Neuronal stem cell (in vitro differentiated cells): ENCODE measurements at regions not wholly inside any gene's neighbourhood (a gene's known extent, or its start where the extent isn't known, plus 50 kb on each side); places are given as distances from the start of the nearest gene placed in this dataset.

Experiments used
- DNase-seq: peaks from one replicate; pipeline ENCODE4 v3.0.0-alpha.2; 2013; ENCODE audit warnings: low spot score
- H2AFZ ChIP-seq: one replicate; pipeline ENCODE4 v1.6.1; 2013; ENCODE audit warnings: mild to moderate bottlenecking, low read length, inconsistent platforms
- H2AK5ac ChIP-seq: 2 replicates; pipeline ENCODE4 v1.6.1; 2013; ENCODE audit warnings: low read depth, mild to moderate bottlenecking, inconsistent platforms, low read length, moderate library complexity, mixed read lengths
- H2BK120ac ChIP-seq: 2 replicates; pipeline ENCODE4 v1.6.1; 2013; ENCODE audit warnings: low read depth, mild to moderate bottlenecking, inconsistent platforms, low read length, moderate library complexity, mixed read lengths
- H2BK12ac ChIP-seq: one replicate; pipeline ENCODE4 v1.6.1; 2013; ENCODE audit warnings: low read length, inconsistent platforms
- H2BK15ac ChIP-seq: 2 replicates; pipeline ENCODE4 v1.6.1; 2013; ENCODE audit warnings: mild to moderate bottlenecking, low read length, inconsistent platforms, mixed read lengths
- H2BK5ac ChIP-seq: one replicate; pipeline ENCODE4 v1.6.1; 2013; ENCODE audit warnings: inconsistent platforms, mild to moderate bottlenecking, low read length, moderate library complexity
- H3K14ac ChIP-seq: one replicate; pipeline ENCODE4 v1.6.1; 2013; ENCODE audit warnings: low read length, inconsistent platforms
- H3K18ac ChIP-seq: 2 replicates; pipeline ENCODE4 v1.6.1; 2013; ENCODE audit warnings: low read length, inconsistent platforms
- H3K23ac ChIP-seq: 2 replicates; pipeline ENCODE4 v1.6.1; 2013; ENCODE audit warnings: low read depth, mild to moderate bottlenecking, mixed read lengths, low read length, inconsistent platforms; ENCODE audit not compliant: poor library complexity
- H3K27ac ChIP-seq: replicated peaks from 3 replicates; pipeline ENCODE4 v1.5.1; 2013; ENCODE audit warnings: low read length, inconsistent platforms
- H3K27me3 ChIP-seq, 3 experiments: 2 replicates each; pipeline ENCODE4 v1.6.1; 2013; ENCODE audit warnings: low read length in 3 of 3, mild to moderate bottlenecking in 2 of 3, inconsistent platforms in 1 of 3, low read depth in 1 of 3, mixed read lengths in 1 of 3, moderate library complexity in 1 of 3; ENCODE audit not compliant: control insufficient read depth in 3 of 3, insufficient read depth in 3 of 3
- H3K36me3 ChIP-seq, 2 donors: replicated peaks in 1 of 2; 2 replicates each; pipeline ENCODE4 v1.6.1; 2013; ENCODE audit warnings: low read length in 2 of 2; ENCODE audit not compliant: control insufficient read depth in 2 of 2, insufficient read depth in 2 of 2
- H3K4ac ChIP-seq: 2 replicates; pipeline ENCODE4 v1.6.1; 2013; ENCODE audit warnings: inconsistent platforms, mild to moderate bottlenecking, low read length, moderate library complexity
- H3K4me1 ChIP-seq, 2 donors: 1 replicate in 1 of 2; 2 replicates in 1 of 2; pipeline ENCODE4 v1.6.1; 2013; ENCODE audit warnings: low read length in 2 of 2, low read depth in 1 of 2; ENCODE audit not compliant: control insufficient read depth in 2 of 2, insufficient read depth in 1 of 2
- H3K4me2 ChIP-seq: one replicate; pipeline ENCODE4 v1.6.1; 2013; ENCODE audit warnings: mild to moderate bottlenecking, low read length, inconsistent platforms; ENCODE audit not compliant: insufficient read depth, poor library complexity, severe bottlenecking
- H3K4me3 ChIP-seq, 2 donors: 2 replicates each; pipeline ENCODE4 v1.5.1; 2013; ENCODE audit warnings: low read length in 2 of 2, mild to moderate bottlenecking in 2 of 2, inconsistent platforms in 1 of 2, moderate library complexity in 1 of 2
- H3K79me1 ChIP-seq: one replicate; pipeline ENCODE4 v1.6.1; 2013; ENCODE audit warnings: low read depth, mild to moderate bottlenecking, inconsistent platforms, low read length, moderate library complexity
- H3K9ac ChIP-seq: one replicate; pipeline ENCODE4 v1.6.1; 2013; ENCODE audit warnings: mild to moderate bottlenecking, low read depth, low read length, inconsistent platforms; ENCODE audit not compliant: poor library complexity
- H3K9me3 ChIP-seq, 2 donors: replicated peaks in 1 of 2; 2 replicates each; pipeline versions ENCODE3 to v1.6.1; 2013; ENCODE audit warnings: low read length in 2 of 2, mild to moderate bottlenecking in 2 of 2, inconsistent platforms in 1 of 2, low read depth in 1 of 2, mixed read lengths in 1 of 2, moderate library complexity in 1 of 2; ENCODE audit not compliant: control insufficient read depth in 2 of 2, insufficient read depth in 1 of 2
- H4K8ac ChIP-seq: one replicate; pipeline ENCODE4 v1.6.1; 2013; ENCODE audit warnings: low read depth, mild to moderate bottlenecking, inconsistent platforms, low read length, moderate library complexity
- H4K91ac ChIP-seq: one replicate; pipeline ENCODE4 v1.6.1; 2013; ENCODE audit warnings: low read length, low read depth, mild to moderate bottlenecking, inconsistent platforms; ENCODE audit not compliant: poor library complexity
- WGBS, 2 donors: extraction: QIAGEN DNeasy Blood & Tissue Kit; methylation state at CpG; one replicate each; pipeline ENCODE4 v1.1.7; 2013; ENCODE audit warnings: missing lambda C conversion rate in 2 of 2, mixed read lengths in 1 of 2; ENCODE audit not compliant: insufficient read length in 2 of 2, insufficient replicate concordance in 1 of 2; ENCODE audit errors: extremely low coverage in 2 of 2; 5-methylcytosine and 5-hydroxymethylcytosine counted together

DNA sequence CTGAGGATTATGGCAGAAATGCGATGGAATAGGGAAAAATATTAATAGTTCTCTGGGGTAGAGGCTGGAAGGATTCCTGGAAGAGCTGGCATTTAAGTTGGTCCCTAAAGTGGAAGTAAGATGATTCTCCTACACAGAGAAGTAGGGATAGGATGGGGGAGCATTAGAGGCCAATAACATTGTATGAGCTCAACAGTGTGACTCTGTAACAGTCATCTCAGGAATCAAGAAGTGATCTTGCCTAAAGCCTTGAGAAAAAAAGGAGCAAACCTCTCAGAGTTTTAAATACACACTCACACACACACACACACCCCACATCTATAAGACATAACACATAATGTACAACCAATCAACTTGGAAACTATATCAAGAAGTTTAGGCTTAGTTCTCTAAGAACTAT lies 117.7 kb upstream of the CDK1 start:
- no peaks in the 10 kb centered on the region for H3K79me1 ChIP-seq
- H3K23ac ChIP-seq: no peak overlapping the region
- H2BK120ac ChIP-seq: no peak overlapping the region
- no peak overlapping the region for H2AFZ ChIP-seq
- H2BK5ac ChIP-seq: no peak overlapping the region
- no peak overlapping the region for H3K4ac ChIP-seq
- WGBS, 2 donors: no CpG with 5 or more reads among the region's 1 CpG
- no peak overlapping the region for H3K4me2 ChIP-seq
- no peak overlapping the region for H2BK12ac ChIP-seq
- H3K4me3 ChIP-seq: no peak overlapping the region
- H3K4me1 ChIP-seq: peaks cover 0 to 6% of the 10 kb centered on the region in 2 donors
- H3K9ac ChIP-seq: no peak overlapping the region
- no peak overlapping the region for H3K18ac ChIP-seq
- DNase-seq: no peak
- H2BK15ac ChIP-seq: no peak overlapping the region
- peaks cover 0 to 4% of the 10 kb centered on the region in 2 donors for H3K9me3 ChIP-seq
- no peak overlapping the region for H2AK5ac ChIP-seq
- H3K14ac ChIP-seq: no peak overlapping the region
- no peak overlapping the region for H4K8ac ChIP-seq
- H3K27ac ChIP-seq: no peak overlapping the region
- H3K36me3 ChIP-seq: no peaks in the 10 kb centered on the region
- H4K91ac ChIP-seq: no peak overlapping the region
- no peaks in the 10 kb centered on the region for H3K27me3 ChIP-seq

DNA sequence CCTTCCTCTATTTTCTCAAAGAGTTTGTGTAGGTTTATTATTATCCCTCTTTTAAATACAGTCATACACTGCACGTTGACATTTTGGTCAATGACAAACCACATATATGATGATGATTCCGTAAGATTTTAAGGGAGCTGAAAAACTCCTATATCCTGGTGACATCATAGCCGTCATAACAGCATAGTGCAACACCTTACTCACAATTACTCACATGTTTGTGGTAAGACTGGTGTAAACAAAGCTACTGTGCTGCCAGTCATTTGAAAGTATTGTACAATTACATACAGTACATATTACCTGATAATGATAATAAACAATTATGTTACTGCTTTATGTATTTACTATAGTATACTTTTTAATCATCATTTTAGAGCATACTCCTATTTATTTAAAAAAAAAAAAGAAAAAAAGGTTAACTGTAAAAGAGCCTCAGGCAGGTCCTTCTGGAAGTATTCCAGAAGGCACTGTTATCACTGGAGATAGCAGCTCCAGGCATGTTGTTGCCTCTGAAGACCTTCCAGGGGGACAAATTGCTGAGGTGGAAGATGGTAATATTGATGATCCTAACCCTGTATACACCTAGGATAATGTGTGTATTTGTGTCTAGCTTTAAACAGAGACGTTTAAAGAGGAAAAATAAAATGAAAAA lies 123.3 kb upstream of the CDK1 start:
- no peak overlapping the region for H4K91ac ChIP-seq
- H2BK5ac ChIP-seq: no peak overlapping the region
- no peak overlapping the region for H3K9ac ChIP-seq
- no peak overlapping the region for H2AK5ac ChIP-seq
- no peak for DNase-seq
- no peak overlapping the region for H3K14ac ChIP-seq
- no peak overlapping the region for H3K27ac ChIP-seq
- no peak overlapping the region for H3K4me3 ChIP-seq
- H3K18ac ChIP-seq: no peak overlapping the region
- no peaks in the 10 kb centered on the region for H3K79me1 ChIP-seq
- no peak overlapping the region for H2BK12ac ChIP-seq
- no peak overlapping the region for H2BK120ac ChIP-seq
- H3K9me3 ChIP-seq: peaks cover 0 to 4% of the 10 kb centered on the region in 2 donors
- no peaks in the 10 kb centered on the region for H3K27me3 ChIP-seq
- no peak overlapping the region for H3K23ac ChIP-seq
- WGBS, 2 donors: no CpG with 5 or more reads among the region's 4 CpGs
- peaks cover 0 to 6% of the 10 kb centered on the region in 2 donors for H3K4me1 ChIP-seq
- H3K36me3 ChIP-seq: no peaks in the 10 kb centered on the region
- H3K4me2 ChIP-seq: no peak overlapping the region
- H3K4ac ChIP-seq: no peak overlapping the region
- no peak overlapping the region for H2BK15ac ChIP-seq
- no peak overlapping the region for H2AFZ ChIP-seq
- no peak overlapping the region for H4K8ac ChIP-seq

DNA sequence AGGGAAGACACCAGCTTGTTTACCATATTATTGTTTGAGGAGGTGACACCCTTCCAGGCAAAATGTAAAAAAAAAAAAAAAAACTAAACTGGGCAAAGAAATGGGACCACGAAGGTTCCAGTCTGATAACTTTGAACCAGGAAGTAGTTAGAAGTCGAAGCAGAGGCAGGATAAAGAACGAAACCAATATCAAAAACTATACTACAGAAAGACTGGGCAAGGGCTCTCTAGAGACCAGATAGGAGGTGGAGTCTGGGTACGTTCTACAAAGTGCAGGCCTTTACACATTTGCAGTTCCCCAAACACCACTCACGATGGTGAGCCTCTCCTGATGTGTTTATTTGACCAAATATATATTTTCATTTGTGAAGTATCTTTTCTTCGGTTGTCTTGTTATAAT lies 125.7 kb upstream of the CDK1 start:
- Histone ChIP-seq H3K27ac (no peak overlapping the region), H3K23ac (no peak overlapping the region), H2BK12ac (no peak overlapping the region), H2AK5ac (no peak overlapping the region), H3K4me2 (no peak overlapping the region), H3K4me1 (peaks cover 0 to 6% of the 10 kb centered on the region in 2 donors), H2BK5ac (no peak overlapping the region), H3K9ac (no peak overlapping the region), H3K14ac (no peak overlapping the region), H3K4ac (no peak overlapping the region), H2BK15ac (no peak overlapping the region), H4K8ac (no peak overlapping the region), H4K91ac (no peak overlapping the region), H3K9me3 (no peaks in the 10 kb centered on the region), H2AFZ (no peak overlapping the region), H3K36me3 (no peaks in the 10 kb centered on the region), H3K4me3 (no peak overlapping the region), H2BK120ac (no peak overlapping the region), H3K18ac (no peak overlapping the region), H3K79me1 (no peaks in the 10 kb centered on the region), H3K27me3 (no peaks in the 10 kb centered on the region)
- no peak for DNase-seq
- WGBS, 2 donors: no CpG with 5 or more reads among the region's 6 CpGs

DNA sequence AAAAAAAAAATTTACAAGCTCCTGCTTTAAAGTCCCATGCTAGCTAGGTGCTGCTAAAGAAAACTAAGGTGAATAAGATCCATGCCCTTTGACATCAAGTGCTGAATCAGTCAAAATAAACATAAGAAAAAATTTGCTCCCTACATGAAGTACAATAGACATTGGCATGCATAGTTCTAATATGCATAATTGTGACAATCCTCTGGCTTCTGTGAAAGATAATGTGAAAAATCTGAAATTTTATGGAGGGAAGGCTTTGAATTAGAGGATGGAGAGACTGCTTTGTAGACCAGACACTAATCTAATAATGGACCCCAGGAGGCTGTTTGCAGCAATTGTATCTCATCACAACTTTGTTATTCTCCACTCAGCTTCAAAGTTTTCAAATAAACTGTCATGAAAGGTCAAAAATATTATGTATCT lies 127.9 kb upstream of the CDK1 start:
- Histone ChIP-seq H3K4me3 (no peak overlapping the region), H3K79me1 (no peaks in the 10 kb centered on the region), H3K18ac (no peak overlapping the region), H2BK12ac (no peak overlapping the region), H3K27me3 (no peaks in the 10 kb centered on the region), H2BK15ac (no peak overlapping the region), H3K4me1 (peaks cover 0 to 6% of the 10 kb centered on the region in 2 donors), H3K4me2 (no peak overlapping the region), H3K9ac (no peak overlapping the region), H3K4ac (no peak overlapping the region), H2AK5ac (no peak overlapping the region), H2AFZ (no peak overlapping the region), H3K14ac (no peak overlapping the region), H2BK5ac (no peak overlapping the region), H3K23ac (no peak overlapping the region), H4K8ac (no peak overlapping the region), H4K91ac (no peak overlapping the region), H3K36me3 (no peaks in the 10 kb centered on the region), H2BK120ac (no peak overlapping the region), H3K9me3 (no peaks in the 10 kb centered on the region), H3K27ac (no peak overlapping the region)
- no peak for DNase-seq
